ENCODE measurements at regions not wholly inside any gene's neighbourhood (a gene's known extent, or its start where the extent isn't known, plus 50 kb on each side); places are given as distances from the start of the nearest gene placed in this dataset.
"Not testable (repeated sequence)": the region's sequence is repeated elsewhere in the genome, so short reads cannot be mapped to it uniquely, and the experiment has no call there.

- Histone ChIP-seq H3K4me3 (replicated peaks; ENCODE audit: insufficient read depth, low read length) (no peak overlapping the region), H3K27ac (replicated peaks) (no peak overlapping the region), H3K27me3 (ENCODE audit: insufficient read depth, poor library complexity, severe bottlenecking) (no peaks in the 10 kb centered on the region)
- no peak for DNase-seq (ENCODE audit: low read depth in 1 of 2, low spot score in 1 of 2)
- no peak for TF ChIP-seq CTCF (IDR thresholded peaks at IDR 0.05; ENCODE audit: insufficient read depth, low read length)
- no peak for TF ChIP-seq POLR2AphosphoS5 (IDR thresholded peaks at IDR 0.05; ENCODE audit: low read depth)
- no peak for TF ChIP-seq SPI1 (IDR thresholded peaks at IDR 0.05; ENCODE audit: borderline replicate concordance, low read depth)
- TF ChIP-seq GABPA (IDR thresholded peaks at IDR 0.05; ENCODE audit: low read depth) = no peak
- TF ChIP-seq REST (IDR thresholded peaks at IDR 0.05; ENCODE audit: insufficient replicate concordance, low read depth) = no peak
Measured at GRCh38 chr4:97016186-97016907, 1126.9 kb downstream of the STPG2 start.

- no peak overlapping the region for H3K4me3 ChIP-seq (replicated peaks; ENCODE audit: insufficient read depth, low read length)
- no peaks in the 10 kb centered on the region for H3K27me3 ChIP-seq (ENCODE audit: insufficient read depth, poor library complexity, severe bottlenecking)
- no peak overlapping the region for H3K27ac ChIP-seq (replicated peaks)
- TF ChIP-seq SPI1 (IDR thresholded peaks at IDR 0.05; ENCODE audit: borderline replicate concordance, low read depth) (no peak), GABPA (IDR thresholded peaks at IDR 0.05; ENCODE audit: low read depth) (no peak), CTCF (IDR thresholded peaks at IDR 0.05; ENCODE audit: insufficient read depth, low read length) (no peak), REST (IDR thresholded peaks at IDR 0.05; ENCODE audit: insufficient replicate concordance, low read depth) (no peak), POLR2AphosphoS5 (IDR thresholded peaks at IDR 0.05; ENCODE audit: low read depth) (no peak)
- DNase-seq (ENCODE audit: low read depth in 1 of 2, low spot score in 1 of 2) = no peak
Measured at GRCh38 chr4:97027728-97028410, 1115.4 kb downstream of the STPG2 start.

- H3K27me3 ChIP-seq (ENCODE audit: insufficient read depth, poor library complexity, severe bottlenecking) = no peaks in the 10 kb centered on the region
- no peak overlapping the region for H3K4me3 ChIP-seq (replicated peaks; ENCODE audit: insufficient read depth, low read length)
- H3K27ac ChIP-seq (replicated peaks) = no peak overlapping the region
- TF ChIP-seq REST (IDR thresholded peaks at IDR 0.05; ENCODE audit: insufficient replicate concordance, low read depth) = no peak
- TF ChIP-seq SPI1 (IDR thresholded peaks at IDR 0.05; ENCODE audit: borderline replicate concordance, low read depth) = no peak
- TF ChIP-seq GABPA (IDR thresholded peaks at IDR 0.05; ENCODE audit: low read depth) = no peak
- TF ChIP-seq POLR2AphosphoS5 (IDR thresholded peaks at IDR 0.05; ENCODE audit: low read depth) = no peak
- TF ChIP-seq CTCF (IDR thresholded peaks at IDR 0.05; ENCODE audit: insufficient read depth, low read length) = no peak
- no peak for DNase-seq (ENCODE audit: low read depth in 1 of 2, low spot score in 1 of 2)
Measured at GRCh38 chr4:97028785-97029184, 1114.5 kb downstream of the STPG2 start.

- not testable (repeated sequence) for H3K27me3 ChIP-seq (ENCODE audit: insufficient read depth, poor library complexity, severe bottlenecking); DNase-seq (ENCODE audit: low read depth in 1 of 2, low spot score in 1 of 2); H3K4me3 ChIP-seq (replicated peaks; ENCODE audit: insufficient read depth, low read length); H3K27ac ChIP-seq (replicated peaks)
Measured at GRCh38 chr4:97037411-97038145, 1105.7 kb downstream of the STPG2 start.

All from HL-60 (cell line).